HUDEP-2 (cell line): ENCODE measurements at regions not wholly inside any gene's neighbourhood (a gene's known extent, or its start where the extent isn't known, plus 50 kb on each side); places are given as distances from the start of the nearest gene placed in this dataset.
"Not testable (repeated sequence)": the region's sequence is repeated elsewhere in the genome, so short reads cannot be mapped to it uniquely, and the experiment has no call there.

Experiments
- DNase-seq, 76 experiments: peaks; one replicate each; lab custom pipeline; 2025; ENCODE audit not compliant: unreplicated experiment in 76 of 76; lab: John Stamatoyannopoulos, UW

- DNase-seq = no peak
Measured at GRCh38 chr4:54863571-54864255, 206.0 kb downstream of the KIT start.

- no peak for DNase-seq
Measured at GRCh38 chr4:54861201-54861600, 203.4 kb downstream of the KIT start.

DNA sequence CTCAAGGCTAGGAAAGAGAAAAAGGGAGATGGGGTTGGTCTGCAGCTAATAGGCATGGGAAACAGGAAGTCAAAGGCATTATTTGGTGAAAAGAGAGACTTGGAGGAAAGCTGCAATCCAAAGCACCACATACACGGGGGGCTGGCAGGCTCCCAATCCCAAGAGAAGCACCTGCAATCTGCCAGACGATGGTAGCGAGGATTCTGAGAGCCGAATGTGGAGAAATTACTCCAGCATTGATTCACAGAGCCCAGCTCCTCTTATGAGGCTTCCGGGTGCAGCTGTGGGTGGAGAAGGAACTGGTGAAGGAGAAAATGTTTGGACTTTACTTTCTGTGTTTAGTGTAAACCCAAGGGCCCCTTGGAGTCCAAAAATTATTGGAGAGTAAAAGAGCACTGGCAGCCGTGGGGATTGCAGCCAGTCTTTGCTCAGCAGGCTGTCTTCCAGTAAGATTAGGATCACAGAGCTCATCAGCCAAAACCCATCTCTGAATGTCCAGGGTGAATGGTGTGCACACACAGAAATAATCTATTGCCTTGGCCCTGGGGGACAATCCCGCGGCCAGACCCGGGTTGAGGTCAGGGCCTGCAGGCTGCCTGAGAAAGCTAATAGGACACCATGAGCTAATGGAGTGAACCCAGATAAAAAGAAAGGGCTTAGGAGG, 197.6 kb downstream of the KIT start:
- DNase-seq = no peak

DNA sequence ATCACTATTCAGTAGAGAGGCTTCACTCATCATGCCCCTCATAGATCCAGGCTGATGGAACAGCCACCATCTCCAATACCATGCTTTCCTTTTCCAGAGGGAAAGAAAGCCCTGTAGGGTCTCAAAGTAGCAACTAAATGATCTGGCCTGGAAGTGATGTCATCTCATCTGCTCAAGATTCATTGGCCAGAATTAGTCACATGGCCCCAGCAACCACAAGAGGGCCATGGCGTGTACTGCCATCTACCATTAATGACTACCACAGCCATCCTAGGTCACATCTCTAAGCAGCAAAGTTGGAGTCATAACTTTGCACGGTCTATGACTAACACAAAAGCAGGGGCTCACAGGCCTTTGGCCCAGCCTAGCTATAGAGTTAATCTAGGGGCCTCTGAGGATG, 194.8 kb downstream of the KIT start:
- DNase-seq = no peak

GRCh38 chr4:54852054-54852453, 194.3 kb downstream of the KIT start:
- DNase-seq = no peak

DNA sequence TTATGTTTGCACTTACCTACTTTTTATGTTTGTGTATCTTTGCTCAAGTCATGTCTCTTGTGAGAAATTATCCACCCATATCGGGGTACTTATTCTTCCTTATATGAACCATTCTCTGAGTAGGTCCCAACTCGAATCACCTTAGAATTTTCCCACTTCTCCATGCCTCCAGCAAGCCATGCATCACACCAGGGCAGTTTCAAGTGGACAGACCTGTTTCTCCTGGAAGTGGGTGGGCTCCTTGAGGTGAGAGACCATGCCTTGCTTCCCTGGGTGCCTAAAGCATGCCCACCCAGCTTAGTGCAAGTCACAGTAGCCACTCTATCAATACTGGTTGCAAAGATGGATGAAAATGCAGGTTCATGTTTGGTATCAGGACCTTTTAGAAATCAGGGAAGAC, 187.2 kb downstream of the KIT start:
- DNase-seq = no peak

DNA sequence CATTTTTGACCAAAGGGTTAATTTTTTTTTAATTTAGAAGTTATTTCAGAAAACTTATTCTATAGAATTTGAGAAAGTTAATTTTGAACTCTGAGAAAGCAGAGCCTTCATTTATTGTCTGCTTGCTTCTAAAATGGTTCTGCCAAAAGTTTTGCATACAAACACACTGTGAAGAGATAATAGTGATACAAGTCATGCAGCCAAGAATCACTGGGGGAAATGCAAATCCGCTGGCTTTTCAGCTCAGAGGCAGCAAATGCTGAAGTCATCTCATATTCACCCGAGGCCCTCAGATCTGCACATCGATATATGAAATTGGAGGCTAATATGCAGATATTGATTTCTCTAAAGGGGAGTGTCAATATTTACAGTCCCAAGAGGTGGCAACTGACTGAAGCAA, 186.2 kb downstream of the KIT start:
- DNase-seq = no peak

- no peak for DNase-seq
Measured at GRCh38 chr4:54843106-54843505, 185.3 kb downstream of the KIT start.

DNA sequence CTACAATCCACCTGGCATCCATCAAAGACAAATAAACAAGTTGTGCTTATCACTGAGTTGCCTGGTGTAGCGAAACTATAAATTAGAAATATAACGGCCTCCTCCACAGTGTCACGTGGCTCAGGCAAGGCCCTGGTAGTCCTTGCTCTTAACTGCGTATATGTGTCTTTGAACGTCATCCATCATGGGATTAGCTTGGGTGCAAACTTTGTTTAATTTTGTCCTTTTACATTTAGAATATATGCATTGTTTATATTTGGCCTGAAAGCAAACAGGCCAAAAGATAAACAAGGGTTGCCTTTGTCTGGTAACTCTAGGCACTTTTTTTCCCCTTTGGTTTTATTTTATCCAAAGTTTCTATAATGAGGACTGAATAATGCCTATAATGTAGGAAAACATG, 184.9 kb downstream of the KIT start:
- DNase-seq = no peak

- no peak for DNase-seq
Measured at GRCh38 chr4:54842226-54842625, 184.5 kb downstream of the KIT start.

- peak in 12 of 76 experiments; percentile 0 to 34 (median 5) for DNase-seq
Measured at GRCh38 chr4:54840992-54841768, 183.4 kb downstream of the KIT start.

DNA sequence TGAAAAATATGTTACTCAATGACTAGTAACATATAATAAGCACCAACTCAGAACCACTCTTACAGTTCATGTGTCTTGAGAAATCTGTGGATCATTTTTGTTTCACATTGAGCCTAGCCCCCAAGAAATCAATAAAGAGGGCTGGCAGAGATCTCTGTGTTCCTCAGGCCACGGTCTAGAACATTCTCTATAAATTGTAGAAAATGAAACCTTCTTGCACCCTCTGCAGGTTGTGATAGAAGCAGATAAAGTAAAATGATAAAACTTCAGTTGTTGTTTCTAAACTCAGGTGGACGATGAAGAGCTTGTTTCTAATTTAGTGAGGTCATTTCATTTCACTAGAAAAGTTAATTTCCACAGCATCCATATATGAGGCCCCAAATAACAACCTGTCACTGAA, 182.7 kb downstream of the KIT start:
- DNase-seq = no peak

- DNase-seq = no peak
Measured at GRCh38 chr4:54838301-54838700, 180.5 kb downstream of the KIT start.

GRCh38 chr4:54837576-54838140, 179.9 kb downstream of the KIT start:
- DNase-seq = no peak

DNA sequence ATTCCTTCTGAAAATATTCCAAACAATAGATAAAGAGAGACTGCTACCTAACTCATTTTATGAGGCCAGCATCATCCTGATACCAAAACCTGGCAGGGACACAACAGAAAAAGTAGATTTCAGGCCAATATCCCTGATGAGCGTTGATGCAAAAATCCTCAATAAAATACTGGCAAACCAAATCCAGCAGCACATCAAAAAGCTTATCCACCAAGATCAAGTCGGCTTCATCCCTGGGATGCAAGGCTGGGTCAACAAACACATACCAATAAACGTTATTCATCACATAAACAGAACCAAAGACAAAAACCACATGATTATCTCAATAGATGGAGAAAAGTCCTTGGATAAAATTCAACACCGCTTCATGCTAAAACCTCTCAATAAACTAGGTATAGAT, 170.6 kb downstream of the KIT start:
- DNase-seq = not testable (repeated sequence)

DNA sequence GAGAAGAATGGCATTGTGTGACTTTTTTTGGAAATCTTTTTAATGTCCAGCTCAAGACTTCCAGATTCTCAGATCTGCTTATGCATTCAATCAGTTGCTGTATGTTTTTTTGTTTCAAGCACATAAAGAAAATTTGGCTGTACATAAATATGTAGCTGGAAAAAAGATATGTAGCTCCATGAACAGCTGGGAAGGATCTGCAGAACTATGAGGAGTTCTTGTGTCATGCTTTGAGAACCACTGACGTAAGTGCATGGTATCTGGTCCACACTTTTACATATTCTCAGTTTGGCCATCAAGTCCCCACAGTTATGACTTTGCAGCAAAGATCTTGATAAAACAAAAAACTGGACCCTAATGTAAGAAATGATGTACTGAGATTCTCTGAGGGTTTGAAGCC, 165.9 kb downstream of the KIT start:
- DNase-seq = no peak

GRCh38 chr4:54819034-54819433, 161.3 kb downstream of the KIT start:
- no peak for DNase-seq

- DNase-seq = no peak
Measured at GRCh38 chr4:54818481-54818880, 160.7 kb downstream of the KIT start.

DNA sequence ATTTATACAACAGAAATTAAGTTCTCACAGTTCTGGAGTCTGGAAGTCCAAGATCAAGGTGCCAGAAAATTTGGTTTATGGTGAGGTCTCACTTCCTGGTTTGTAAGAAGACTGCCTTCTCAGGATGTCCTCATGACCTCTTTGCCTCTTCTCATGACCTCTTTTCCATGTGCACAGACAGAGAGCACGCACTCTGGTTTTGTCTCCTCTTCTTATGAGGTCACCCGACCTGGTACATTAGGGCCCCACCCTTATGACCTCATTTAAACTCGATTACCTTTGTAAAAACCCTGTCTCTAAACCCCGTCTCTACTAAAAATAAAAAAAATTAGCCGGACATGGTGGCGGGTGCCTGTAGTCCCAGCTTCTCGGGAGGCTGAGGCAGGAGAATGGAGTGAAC, 155.9 kb downstream of the KIT start:
- no peak for DNase-seq

GRCh38 chr4:54806351-54806750, 148.6 kb downstream of the KIT start:
- DNase-seq = no peak

GRCh38 chr4:54802336-54802735, 144.6 kb downstream of the KIT start:
- DNase-seq = no peak
